OCI-LY1 (cell line): ENCODE measurements at regions not wholly inside any gene's neighbourhood (a gene's known extent, or its start where the extent isn't known, plus 50 kb on each side); places are given as distances from the start of the nearest gene placed in this dataset.

ENCODE experiments used
- CTCF ChIP-seq: fragments of 200-600 bp; sonication (generic), shearing (Covaris generic); IDR thresholded peaks from 2 replicates; pipeline ENCODE4 v1.5.1; 2017; ENCODE audit warnings: mild to moderate bottlenecking, antibody characterized with exemption, low read length, moderate library complexity, mixed read lengths
- EZH2 ChIP-seq: fragments of 200-600 bp; sonication (generic), shearing (Covaris generic); IDR thresholded peaks from 2 replicates; pipeline ENCODE4 v1.8.0; 2017; ENCODE audit warnings: borderline replicate concordance, mixed run types, mild to moderate bottlenecking, antibody characterized with exemption, low read length, moderate library complexity, mixed read lengths

- TF ChIP-seq CTCF = no peak
- no peak for TF ChIP-seq EZH2
Observed at GRCh38 chr4:23219779-23220408, 527.2 kb downstream of the GBA3 start.
